Neuronal stem cell (in vitro differentiated cells): ENCODE measurements at regions not wholly inside any gene's neighbourhood (a gene's known extent, or its start where the extent isn't known, plus 50 kb on each side); places are given as distances from the start of the nearest gene placed in this dataset.
"Not testable (repeated sequence)": the region's sequence is repeated elsewhere in the genome, so short reads cannot be mapped to it uniquely, and the experiment has no call there.

Experiments
- DNase-seq: peaks from one replicate; pipeline ENCODE4 v3.0.0-alpha.2; 2013; ENCODE audit warnings: low spot score
- H2AFZ ChIP-seq: one replicate; pipeline ENCODE4 v1.6.1; 2013; ENCODE audit warnings: mild to moderate bottlenecking, low read length, inconsistent platforms
- H2AK5ac ChIP-seq: 2 replicates; pipeline ENCODE4 v1.6.1; 2013; ENCODE audit warnings: low read depth, mild to moderate bottlenecking, inconsistent platforms, low read length, moderate library complexity, mixed read lengths
- H2BK120ac ChIP-seq: 2 replicates; pipeline ENCODE4 v1.6.1; 2013; ENCODE audit warnings: low read depth, mild to moderate bottlenecking, inconsistent platforms, low read length, moderate library complexity, mixed read lengths
- H2BK12ac ChIP-seq: one replicate; pipeline ENCODE4 v1.6.1; 2013; ENCODE audit warnings: low read length, inconsistent platforms
- H2BK15ac ChIP-seq: 2 replicates; pipeline ENCODE4 v1.6.1; 2013; ENCODE audit warnings: mild to moderate bottlenecking, low read length, inconsistent platforms, mixed read lengths
- H2BK5ac ChIP-seq: one replicate; pipeline ENCODE4 v1.6.1; 2013; ENCODE audit warnings: inconsistent platforms, mild to moderate bottlenecking, low read length, moderate library complexity
- H3K14ac ChIP-seq: one replicate; pipeline ENCODE4 v1.6.1; 2013; ENCODE audit warnings: low read length, inconsistent platforms
- H3K18ac ChIP-seq: 2 replicates; pipeline ENCODE4 v1.6.1; 2013; ENCODE audit warnings: low read length, inconsistent platforms
- H3K23ac ChIP-seq: 2 replicates; pipeline ENCODE4 v1.6.1; 2013; ENCODE audit warnings: low read depth, mild to moderate bottlenecking, mixed read lengths, low read length, inconsistent platforms; ENCODE audit not compliant: poor library complexity
- H3K27ac ChIP-seq: replicated peaks from 3 replicates; pipeline ENCODE4 v1.5.1; 2013; ENCODE audit warnings: low read length, inconsistent platforms
- H3K27me3 ChIP-seq, 3 experiments: 2 replicates each; pipeline ENCODE4 v1.6.1; 2013; ENCODE audit warnings: low read length in 3 of 3, mild to moderate bottlenecking in 2 of 3, inconsistent platforms in 1 of 3, low read depth in 1 of 3, mixed read lengths in 1 of 3, moderate library complexity in 1 of 3; ENCODE audit not compliant: control insufficient read depth in 3 of 3, insufficient read depth in 3 of 3
- H3K36me3 ChIP-seq, 2 donors: replicated peaks in 1 of 2; 2 replicates each; pipeline ENCODE4 v1.6.1; 2013; ENCODE audit warnings: low read length in 2 of 2; ENCODE audit not compliant: control insufficient read depth in 2 of 2, insufficient read depth in 2 of 2
- H3K4ac ChIP-seq: 2 replicates; pipeline ENCODE4 v1.6.1; 2013; ENCODE audit warnings: inconsistent platforms, mild to moderate bottlenecking, low read length, moderate library complexity
- H3K4me1 ChIP-seq, 2 donors: 1 replicate in 1 of 2; 2 replicates in 1 of 2; pipeline ENCODE4 v1.6.1; 2013; ENCODE audit warnings: low read length in 2 of 2, low read depth in 1 of 2; ENCODE audit not compliant: control insufficient read depth in 2 of 2, insufficient read depth in 1 of 2
- H3K4me2 ChIP-seq: one replicate; pipeline ENCODE4 v1.6.1; 2013; ENCODE audit warnings: mild to moderate bottlenecking, low read length, inconsistent platforms; ENCODE audit not compliant: insufficient read depth, poor library complexity, severe bottlenecking
- H3K4me3 ChIP-seq, 2 donors: 2 replicates each; pipeline ENCODE4 v1.5.1; 2013; ENCODE audit warnings: low read length in 2 of 2, mild to moderate bottlenecking in 2 of 2, inconsistent platforms in 1 of 2, moderate library complexity in 1 of 2
- H3K79me1 ChIP-seq: one replicate; pipeline ENCODE4 v1.6.1; 2013; ENCODE audit warnings: low read depth, mild to moderate bottlenecking, inconsistent platforms, low read length, moderate library complexity
- H3K9ac ChIP-seq: one replicate; pipeline ENCODE4 v1.6.1; 2013; ENCODE audit warnings: mild to moderate bottlenecking, low read depth, low read length, inconsistent platforms; ENCODE audit not compliant: poor library complexity
- H3K9me3 ChIP-seq, 2 donors: replicated peaks in 1 of 2; 2 replicates each; pipeline versions ENCODE3 to v1.6.1; 2013; ENCODE audit warnings: low read length in 2 of 2, mild to moderate bottlenecking in 2 of 2, inconsistent platforms in 1 of 2, low read depth in 1 of 2, mixed read lengths in 1 of 2, moderate library complexity in 1 of 2; ENCODE audit not compliant: control insufficient read depth in 2 of 2, insufficient read depth in 1 of 2
- H4K8ac ChIP-seq: one replicate; pipeline ENCODE4 v1.6.1; 2013; ENCODE audit warnings: low read depth, mild to moderate bottlenecking, inconsistent platforms, low read length, moderate library complexity
- H4K91ac ChIP-seq: one replicate; pipeline ENCODE4 v1.6.1; 2013; ENCODE audit warnings: low read length, low read depth, mild to moderate bottlenecking, inconsistent platforms; ENCODE audit not compliant: poor library complexity
- WGBS, 2 donors: extraction: QIAGEN DNeasy Blood & Tissue Kit; methylation state at CpG; one replicate each; pipeline ENCODE4 v1.1.7; 2013; ENCODE audit warnings: missing lambda C conversion rate in 2 of 2, mixed read lengths in 1 of 2; ENCODE audit not compliant: insufficient read length in 2 of 2, insufficient replicate concordance in 1 of 2; ENCODE audit errors: extremely low coverage in 2 of 2; 5-methylcytosine and 5-hydroxymethylcytosine counted together

GRCh38 chr13:76245920-76246319, 609.8 kb downstream of the LMO7 start:
- no peaks in the 10 kb centered on the region for H3K27me3 ChIP-seq
- no peak overlapping the region for H2BK120ac ChIP-seq
- H3K23ac ChIP-seq, result no peak overlapping the region
- H4K91ac ChIP-seq, result no peak overlapping the region
- H2BK15ac ChIP-seq, result no peak overlapping the region
- H3K4me1 ChIP-seq, result no peaks in the 10 kb centered on the region
- no peak overlapping the region for H2AFZ ChIP-seq
- no peak overlapping the region for H3K4me2 ChIP-seq
- no peak overlapping the region for H3K9ac ChIP-seq
- no peaks in the 10 kb centered on the region for H3K36me3 ChIP-seq
- no peak overlapping the region for H3K4ac ChIP-seq
- H3K79me1 ChIP-seq, result no peaks in the 10 kb centered on the region
- no peak overlapping the region for H3K4me3 ChIP-seq
- H3K18ac ChIP-seq, result no peak overlapping the region
- no peak overlapping the region for H3K14ac ChIP-seq
- WGBS, 2 donors, result no CpG with 5 or more reads among the region's 1 CpG
- DNase-seq, result no peak
- H2BK5ac ChIP-seq, result no peak overlapping the region
- H2AK5ac ChIP-seq, result no peak overlapping the region
- H3K27ac ChIP-seq, result no peak overlapping the region
- H4K8ac ChIP-seq, result no peak overlapping the region
- H3K9me3 ChIP-seq, result no peaks in the 10 kb centered on the region
- no peak overlapping the region for H2BK12ac ChIP-seq

- Histone ChIP-seq H3K27me3 (no peaks in the 10 kb centered on the region), H3K9me3 (no peaks in the 10 kb centered on the region), H3K4me2 (no peak overlapping the region), H3K4me1 (no peaks in the 10 kb centered on the region), H3K4ac (no peak overlapping the region), H4K91ac (no peak overlapping the region), H2BK5ac (no peak overlapping the region), H3K18ac (no peak overlapping the region), H3K27ac (no peak overlapping the region), H3K14ac (no peak overlapping the region), H2AK5ac (no peak overlapping the region), H3K36me3 (no peaks in the 10 kb centered on the region), H3K4me3 (no peak overlapping the region), H2AFZ (no peak overlapping the region), H2BK15ac (no peak overlapping the region), H4K8ac (no peak overlapping the region), H3K9ac (no peak overlapping the region), H2BK12ac (no peak overlapping the region), H3K23ac (no peak overlapping the region), H2BK120ac (no peak overlapping the region), H3K79me1 (no peaks in the 10 kb centered on the region)
- WGBS, 2 donors, result no CpG with 5 or more reads among the region's 4 CpGs
- no peak for DNase-seq
Observed at GRCh38 chr13:76245211-76245610, 609.1 kb downstream of the LMO7 start.

- H3K27ac ChIP-seq, H3K4me1 ChIP-seq, H3K14ac ChIP-seq, H3K23ac ChIP-seq, H3K9me3 ChIP-seq, H4K8ac ChIP-seq, H3K27me3 ChIP-seq, H2BK12ac ChIP-seq, H2BK120ac ChIP-seq, H3K79me1 ChIP-seq, H2BK5ac ChIP-seq, H2BK15ac ChIP-seq, H2AFZ ChIP-seq, H3K4me2 ChIP-seq, DNase-seq, H3K36me3 ChIP-seq, H4K91ac ChIP-seq, H3K4me3 ChIP-seq, H3K18ac ChIP-seq, H3K9ac ChIP-seq, H2AK5ac ChIP-seq, H3K4ac ChIP-seq: not testable (repeated sequence)
- no CpG with 5 or more reads among the region's 8 CpGs for WGBS, 2 donors
Observed at GRCh38 chr13:76243120-76243519, 607.0 kb downstream of the LMO7 start.

GRCh38 chr13:76239031-76239680, 603.0 kb downstream of the LMO7 start:
- DNase-seq, result no peak
- Histone ChIP-seq H2BK15ac (no peak overlapping the region), H3K4me2 (no peak overlapping the region), H4K91ac (no peak overlapping the region), H3K9me3 (no peaks in the 10 kb centered on the region), H3K23ac (no peak overlapping the region), H3K9ac (no peak overlapping the region), H3K79me1 (no peaks in the 10 kb centered on the region), H3K36me3 (no peaks in the 10 kb centered on the region), H2AFZ (no peak overlapping the region), H3K4me3 (no peak overlapping the region), H2BK120ac (no peak overlapping the region), H2BK12ac (no peak overlapping the region), H2BK5ac (no peak overlapping the region), H3K4ac (no peak overlapping the region), H3K14ac (no peak overlapping the region), H2AK5ac (no peak overlapping the region), H3K18ac (no peak overlapping the region), H3K27me3 (no peaks in the 10 kb centered on the region), H4K8ac (no peak overlapping the region), H3K4me1 (no peaks in the 10 kb centered on the region), H3K27ac (no peak overlapping the region)
- no CpG with 5 or more reads among the region's 4 CpGs for WGBS, 2 donors
